ENCODE measurements at regions not wholly inside any gene's neighbourhood (a gene's known extent, or its start where the extent isn't known, plus 50 kb on each side); places are given as distances from the start of the nearest gene placed in this dataset.

DNA sequence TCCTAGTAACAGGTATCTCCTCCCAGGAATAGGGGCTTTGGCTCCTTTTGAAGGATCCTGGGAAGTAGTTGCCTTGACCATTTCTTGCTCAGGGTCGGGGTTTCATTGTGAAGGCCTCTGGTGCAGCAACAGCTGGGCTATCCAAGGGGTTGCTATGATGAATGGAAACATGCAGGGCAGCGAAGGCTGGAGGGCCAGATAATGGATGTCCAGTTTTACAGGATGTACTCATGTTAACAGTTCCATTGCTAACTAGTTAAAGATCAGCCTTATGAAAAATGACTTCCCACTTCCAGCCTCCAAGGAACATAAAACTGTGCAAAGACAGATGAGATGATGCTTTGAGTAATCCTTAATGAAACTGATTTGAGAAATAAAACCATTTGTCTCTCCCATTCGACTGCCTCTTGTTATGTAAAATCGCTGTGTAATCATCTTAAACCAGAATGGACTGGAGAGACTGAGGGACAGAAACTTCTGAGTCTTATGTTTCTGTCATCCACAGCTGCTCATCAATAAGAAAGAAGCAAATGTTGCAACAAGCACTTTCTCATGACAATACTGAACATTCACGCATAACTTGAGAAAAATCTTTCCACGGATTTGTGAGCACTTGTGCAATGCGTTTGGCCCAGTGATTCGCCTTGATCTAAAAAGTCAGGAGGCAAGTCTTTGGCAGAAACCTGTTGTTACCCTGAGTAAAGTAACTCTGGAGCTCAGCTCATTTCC lies 473.5 kb upstream of the RGMA start:
- no peak for TF ChIP-seq POLR2AphosphoS5 (IDR thresholded peaks at IDR 0.05)
- TF ChIP-seq, protein P1, sequence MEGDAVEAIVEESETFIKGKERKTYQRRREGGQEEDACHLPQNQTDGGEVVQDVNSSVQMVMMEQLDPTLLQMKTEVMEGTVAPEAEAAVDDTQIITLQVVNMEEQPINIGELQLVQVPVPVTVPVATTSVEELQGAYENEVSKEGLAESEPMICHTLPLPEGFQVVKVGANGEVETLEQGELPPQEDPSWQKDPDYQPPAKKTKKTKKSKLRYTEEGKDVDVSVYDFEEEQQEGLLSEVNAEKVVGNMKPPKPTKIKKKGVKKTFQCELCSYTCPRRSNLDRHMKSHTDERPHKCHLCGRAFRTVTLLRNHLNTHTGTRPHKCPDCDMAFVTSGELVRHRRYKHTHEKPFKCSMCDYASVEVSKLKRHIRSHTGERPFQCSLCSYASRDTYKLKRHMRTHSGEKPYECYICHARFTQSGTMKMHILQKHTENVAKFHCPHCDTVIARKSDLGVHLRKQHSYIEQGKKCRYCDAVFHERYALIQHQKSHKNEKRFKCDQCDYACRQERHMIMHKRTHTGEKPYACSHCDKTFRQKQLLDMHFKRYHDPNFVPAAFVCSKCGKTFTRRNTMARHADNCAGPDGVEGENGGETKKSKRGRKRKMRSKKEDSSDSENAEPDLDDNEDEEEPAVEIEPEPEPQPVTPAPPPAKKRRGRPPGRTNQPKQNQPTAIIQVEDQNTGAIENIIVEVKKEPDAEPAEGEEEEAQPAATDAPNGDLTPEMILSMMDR (IDR thresholded peaks at IDR 0.05 in 8 of 11, conservative IDR thresholded peaks at IDR 0.05 in 3 of 11), result no peak

Measured in spleen (tissue), 7 donors.